ENCODE measurements at regions not wholly inside any gene's neighbourhood (a gene's known extent, or its start where the extent isn't known, plus 50 kb on each side); places are given as distances from the start of the nearest gene placed in this dataset.
"Not testable (repeated sequence)": the region's sequence is repeated elsewhere in the genome, so short reads cannot be mapped to it uniquely, and the experiment has no call there.

GRCh38 chr4:141311246-141312204 lies 90.8 kb downstream of the ZNF330 start:
- ChIA-PET CTCF (no interaction called here), POLR2A (no interaction called here)
- no peak for DNase-seq
- no peaks in the 10 kb centered on the region for H3K36me3 Mint-ChIP-seq
- H3K4me1 Mint-ChIP-seq, result peaks cover 9 to 12% (median 10%) of the 10 kb centered on the region in 3 donors
- Histone ChIP-seq H3K27me3 (ENCODE audit: insufficient read depth, low read length, poor library complexity, severe bottlenecking) (no peaks in the 10 kb centered on the region), H3K4me3 (ENCODE audit: low read length) (no peak overlapping the region), H3K4me1 (ENCODE audit: insufficient read depth, low read length) (no peaks in the 10 kb centered on the region), H3K27ac (ENCODE audit: low read depth, low read length) (no peak overlapping the region), H3K9me3 (ENCODE audit: low read length) (no peaks in the 10 kb centered on the region), H3K36me3 (ENCODE audit: insufficient read depth, low read length) (no peaks in the 10 kb centered on the region)
- peaks cover 3 to 7% of the 10 kb centered on the region in 2 donors for H3K27me3 Mint-ChIP-seq
- H3K9me3 Mint-ChIP-seq, result no peaks in the 10 kb centered on the region
- no peak overlapping the region for H3K4me3 Mint-ChIP-seq
- H3K27ac Mint-ChIP-seq, result no peak overlapping the region

- no peak overlapping the region for H3K4me3 ChIP-seq (ENCODE audit: low read length)
- no peak overlapping the region for H3K27ac Mint-ChIP-seq
- H3K36me3 ChIP-seq (ENCODE audit: insufficient read depth, low read length), result no peaks in the 10 kb centered on the region
- CTCF ChIA-PET, result interaction anchor here (2.6 kb wide), 1 partner anchor 9 kb away, joined by 5 read pairs; no protein-coding TSS in a partner anchor
- H3K27me3 ChIP-seq (ENCODE audit: insufficient read depth, low read length, poor library complexity, severe bottlenecking), result no peaks in the 10 kb centered on the region
- H3K9me3 Mint-ChIP-seq, result no peaks in the 10 kb centered on the region
- no peaks in the 10 kb centered on the region for H3K9me3 ChIP-seq (ENCODE audit: low read length)
- DNase-seq, result no peak
- H3K4me1 Mint-ChIP-seq, result no peaks in the 10 kb centered on the region
- H3K27me3 Mint-ChIP-seq, result peaks cover 6 to 10% of the 10 kb centered on the region in 2 donors
- H3K36me3 Mint-ChIP-seq, result no peaks in the 10 kb centered on the region
- no peak overlapping the region for H3K27ac ChIP-seq (ENCODE audit: low read depth, low read length)
- H3K4me3 Mint-ChIP-seq, result no peak overlapping the region
- POLR2A ChIA-PET, result no interaction called here
- H3K4me1 ChIP-seq (ENCODE audit: insufficient read depth, low read length), result no peaks in the 10 kb centered on the region
Observed at GRCh38 chr4:141314627-141315026, 93.9 kb downstream of the ZNF330 start.

GRCh38 chr4:141328560-141329173 lies 108.0 kb downstream of the ZNF330 start:
- Mint-ChIP-seq H3K27ac (no peak overlapping the region), H3K36me3 (no peaks in the 10 kb centered on the region), H3K4me3 (no peak overlapping the region), H3K27me3 (peaks cover 25 to 48% of the 10 kb centered on the region in 2 donors), H3K4me1 (peaks cover 3 to 10% (median 7%) of the 10 kb centered on the region in 3 donors), H3K9me3 (no peaks in the 10 kb centered on the region)
- Histone ChIP-seq H3K4me3 (ENCODE audit: low read length) (no peak overlapping the region), H3K27ac (ENCODE audit: low read depth, low read length) (no peak overlapping the region), H3K4me1 (ENCODE audit: insufficient read depth, low read length) (no peaks in the 10 kb centered on the region), H3K36me3 (ENCODE audit: insufficient read depth, low read length) (no peaks in the 10 kb centered on the region), H3K27me3 (ENCODE audit: insufficient read depth, low read length, poor library complexity, severe bottlenecking) (no peaks in the 10 kb centered on the region), H3K9me3 (ENCODE audit: low read length) (no peaks in the 10 kb centered on the region)
- DNase-seq, result no peak
- ChIA-PET POLR2A (no interaction called here), CTCF (no interaction called here)

GRCh38 chr4:141329174-141329569 lies 108.5 kb downstream of the ZNF330 start:
- Mint-ChIP-seq H3K36me3 (no peaks in the 10 kb centered on the region), H3K27ac (no peak overlapping the region), H3K4me3 (no peak overlapping the region), H3K27me3 (peaks cover 30 to 49% of the 10 kb centered on the region in 2 donors), H3K4me1 (peaks cover 3 to 10% (median 10%) of the 10 kb centered on the region in 3 donors), H3K9me3 (no peaks in the 10 kb centered on the region)
- ChIA-PET POLR2A (no interaction called here), CTCF (no interaction called here)
- Histone ChIP-seq H3K27me3 (ENCODE audit: insufficient read depth, low read length, poor library complexity, severe bottlenecking) (no peaks in the 10 kb centered on the region), H3K4me3 (ENCODE audit: low read length) (no peak overlapping the region), H3K36me3 (ENCODE audit: insufficient read depth, low read length) (no peaks in the 10 kb centered on the region), H3K27ac (ENCODE audit: low read depth, low read length) (no peak overlapping the region), H3K9me3 (ENCODE audit: low read length) (no peaks in the 10 kb centered on the region), H3K4me1 (ENCODE audit: insufficient read depth, low read length) (no peaks in the 10 kb centered on the region)
- no peak for DNase-seq

GRCh38 chr4:141330616-141331015 lies 109.9 kb downstream of the ZNF330 start:
- no peak overlapping the region for H3K4me3 Mint-ChIP-seq
- H3K27ac Mint-ChIP-seq, result no peak overlapping the region
- no peak for DNase-seq
- POLR2A ChIA-PET, result no interaction called here
- H3K27me3 Mint-ChIP-seq, result peaks cover 31 to 56% of the 10 kb centered on the region in 2 donors
- CTCF ChIA-PET, result no interaction called here
- H3K27me3 ChIP-seq (ENCODE audit: insufficient read depth, low read length, poor library complexity, severe bottlenecking), result no peaks in the 10 kb centered on the region
- H3K36me3 Mint-ChIP-seq, result no peaks in the 10 kb centered on the region
- no peak overlapping the region for H3K27ac ChIP-seq (ENCODE audit: low read depth, low read length)
- no peaks in the 10 kb centered on the region for H3K36me3 ChIP-seq (ENCODE audit: insufficient read depth, low read length)
- H3K4me1 Mint-ChIP-seq, result peaks cover 3 to 10% (median 10%) of the 10 kb centered on the region in 3 donors
- H3K9me3 ChIP-seq (ENCODE audit: low read length), result no peaks in the 10 kb centered on the region
- H3K4me1 ChIP-seq (ENCODE audit: insufficient read depth, low read length), result no peaks in the 10 kb centered on the region
- no peak overlapping the region for H3K4me3 ChIP-seq (ENCODE audit: low read length)
- H3K9me3 Mint-ChIP-seq, result no peaks in the 10 kb centered on the region

DNA sequence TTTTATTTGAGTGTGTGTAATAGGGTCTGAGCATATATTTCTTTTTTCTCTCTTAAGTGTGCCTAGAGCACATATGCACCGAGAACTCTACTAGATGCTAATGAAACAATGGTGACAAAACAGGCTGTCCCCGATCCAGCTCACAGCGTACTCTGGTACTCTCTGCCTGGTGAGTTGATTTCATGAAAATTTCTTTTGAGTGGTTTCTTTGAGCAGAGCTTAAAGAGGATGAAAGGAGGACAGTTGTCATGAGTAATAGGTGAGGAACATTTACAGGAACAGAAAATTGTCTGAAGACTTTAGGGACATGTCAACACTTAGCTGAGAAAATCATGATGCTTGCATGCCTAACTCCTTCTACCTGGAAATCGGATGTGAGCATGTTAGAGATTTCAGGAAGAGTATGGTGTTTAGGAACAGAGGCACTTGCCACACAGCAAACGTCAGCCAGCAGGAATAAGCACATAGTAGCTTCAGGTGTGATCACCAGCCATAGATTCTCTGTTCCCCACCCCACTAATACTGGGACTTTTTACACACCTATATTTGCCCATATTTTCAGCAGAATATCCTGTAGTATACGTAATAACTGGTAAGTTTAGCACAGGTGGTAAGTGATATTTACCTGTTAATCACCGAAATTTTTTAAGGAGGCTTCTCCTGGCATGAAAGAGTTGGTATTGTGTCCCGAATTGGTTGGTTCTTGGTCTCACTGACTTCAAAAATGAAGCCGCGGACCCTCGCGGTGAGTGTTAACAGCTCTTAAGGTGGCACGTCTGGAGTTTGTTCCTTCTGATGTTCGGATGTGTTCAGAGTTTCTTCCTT lies 111.1 kb downstream of the ZNF330 start:
- Histone ChIP-seq H3K4me3 (ENCODE audit: low read length) (no peak overlapping the region), H3K27ac (ENCODE audit: low read depth, low read length) (no peak overlapping the region), H3K36me3 (ENCODE audit: insufficient read depth, low read length) (no peaks in the 10 kb centered on the region), H3K27me3 (ENCODE audit: insufficient read depth, low read length, poor library complexity, severe bottlenecking) (no peaks in the 10 kb centered on the region), H3K4me1 (ENCODE audit: insufficient read depth, low read length) (no peaks in the 10 kb centered on the region), H3K9me3 (ENCODE audit: low read length) (no peaks in the 10 kb centered on the region)
- ChIA-PET CTCF (no interaction called here), POLR2A (no interaction called here)
- Mint-ChIP-seq H3K4me3 (peak overlapping the region in 1 of 7 donors; percentile 56), H3K4me1 (peaks cover 3 to 10% (median 10%) of the 10 kb centered on the region in 3 donors), H3K9me3 (no peaks in the 10 kb centered on the region), H3K36me3 (no peaks in the 10 kb centered on the region), H3K27me3 (peaks cover 30 to 61% of the 10 kb centered on the region in 2 donors), H3K27ac (no peak overlapping the region)
- no peak for DNase-seq

DNA sequence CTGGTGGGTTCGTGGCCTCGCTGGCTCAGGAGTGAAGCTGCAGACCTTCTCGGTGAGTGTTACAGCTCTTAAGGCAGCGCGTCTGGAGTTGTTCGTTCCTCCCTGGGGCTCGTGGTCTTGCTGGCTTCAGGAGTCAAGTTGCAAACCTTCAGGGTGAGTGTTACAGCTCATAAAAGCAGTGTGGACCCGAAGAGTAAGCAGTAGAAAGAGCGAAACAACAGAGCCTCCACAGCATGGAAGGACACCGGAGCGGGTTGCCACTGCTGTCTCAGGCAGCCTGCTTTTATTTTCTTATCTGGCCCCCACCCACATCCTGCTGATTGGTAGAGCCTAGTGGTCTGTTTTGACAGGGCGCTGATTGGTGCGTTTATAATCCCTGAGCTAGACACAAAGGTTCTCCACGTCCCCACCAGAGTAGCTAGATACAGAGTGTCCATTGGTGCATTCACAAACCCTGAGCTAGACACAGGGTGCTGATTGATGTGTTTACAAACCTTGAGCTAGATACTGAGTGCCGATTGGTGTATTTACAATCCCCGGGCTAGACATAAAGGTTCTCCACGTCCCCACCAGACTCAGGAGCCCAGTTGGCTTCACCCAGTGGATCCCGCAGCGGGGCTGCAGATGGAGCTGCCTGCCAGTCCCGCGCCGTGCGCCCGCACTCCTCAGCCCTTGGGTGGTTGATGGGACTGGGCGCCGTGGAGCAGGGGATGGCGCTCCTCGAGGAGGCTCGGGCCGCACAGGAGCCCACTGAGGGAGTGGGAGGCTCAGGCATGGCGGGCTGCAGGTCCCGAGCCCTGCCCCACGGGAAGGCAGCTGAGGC lies 111.9 kb downstream of the ZNF330 start:
- CTCF ChIA-PET, result not testable (repeated sequence)
- peak overlapping the region in 6 of 7 donors; percentile 42 to 62 (median 55) for H3K4me3 Mint-ChIP-seq

More for the DNA sequence above, 111.9 kb downstream of the ZNF330 start:
- H3K27ac ChIP-seq (ENCODE audit: low read depth, low read length); H3K27me3 ChIP-seq (ENCODE audit: insufficient read depth, low read length, poor library complexity, severe bottlenecking); H3K36me3 Mint-ChIP-seq; H3K36me3 ChIP-seq (ENCODE audit: insufficient read depth, low read length); H3K9me3 Mint-ChIP-seq; H3K27ac Mint-ChIP-seq; H3K4me1 ChIP-seq (ENCODE audit: insufficient read depth, low read length); DNase-seq; H3K4me3 ChIP-seq (ENCODE audit: low read length); H3K9me3 ChIP-seq (ENCODE audit: low read length); POLR2A ChIA-PET: not testable (repeated sequence)
- H3K4me1 Mint-ChIP-seq, result peaks cover 3 to 10% (median 10%) of the 10 kb centered on the region in 3 donors
- H3K27me3 Mint-ChIP-seq, result peaks cover 30 to 57% of the 10 kb centered on the region in 2 donors

Data from CD8-positive, alpha-beta memory T cell (primary cell).